B cell (primary cell): ENCODE measurements at regions not wholly inside any gene's neighbourhood (a gene's known extent, or its start where the extent isn't known, plus 50 kb on each side); places are given as distances from the start of the nearest gene placed in this dataset.

Source experiments
- ATAC-seq: fragments of 200-7000 bp; cut with Tn5 transposase; one replicate; pipeline ENCODE4 v1.10.0; 2021; ENCODE audit warnings: low read depth, mild to moderate bottlenecking, moderate number of reproducible peaks, moderate library complexity
- CTCF ChIA-PET: fragments of 350-600 bp; sonication (Branson Sonifier 250); formaldehyde crosslinking; loops from one replicate; lab custom pipeline; 2021; ENCODE audit warnings: antibody characterized with exemption, inconsistent platforms; lab: Charles Lee
- POLR2A ChIA-PET: fragments of 350-600 bp; sonication (Branson Sonifier 250); formaldehyde crosslinking; loops from one replicate; lab custom pipeline; 2021; ENCODE audit warnings: antibody characterized with exemption; lab: Charles Lee
- DNase-seq: peaks from one replicate; pipeline ENCODE4 v3.0.0; 2013
- H2AFZ ChIP-seq: 2 replicates; pipeline ENCODE4 v1.6.1; 2012; ENCODE audit warnings: mild to moderate bottlenecking, low read depth, low read length; ENCODE audit not compliant: insufficient read depth, poor library complexity, severe bottlenecking
- H3K27ac ChIP-seq, 2 donors: 1 replicate in 1 of 2; 2 replicates in 1 of 2; pipeline ENCODE4 v1.5.1; 2012 to 2013; ENCODE audit warnings: low read length in 2 of 2, mild to moderate bottlenecking in 2 of 2, moderate library complexity in 1 of 2
- H3K27me3 ChIP-seq, 4 experiments: fragments of 200-600 bp in 1 of 4; sonication (generic) in 1 of 4; replicated peaks in 1 of 4; 1 replicate in 2 of 4; 2 replicates in 2 of 4; pipeline versions ENCODE4 v1.6.1 to v1.7.0; 2013 to 2016; ENCODE audit warnings: low read length in 3 of 4, mild to moderate bottlenecking in 2 of 4, mixed read lengths in 1 of 4, moderate library complexity in 1 of 4; ENCODE audit not compliant: insufficient read depth in 4 of 4, control insufficient read depth in 3 of 4; ENCODE audit errors: control extremely low read depth in 1 of 4
- H3K36me3 ChIP-seq, 2 experiments: replicated peaks in 1 of 2; 1 replicate in 1 of 2; 2 replicates in 1 of 2; pipeline versions ENCODE4 v1.6.1 to v1.7.1; 2013; ENCODE audit warnings: low read length in 1 of 2; ENCODE audit not compliant: insufficient read depth in 2 of 2, control insufficient read depth in 1 of 2; ENCODE audit errors: control extremely low read depth in 1 of 2, extremely low read depth in 1 of 2
- H3K4me1 ChIP-seq, 2 donors: fragments of 200-600 bp in 1 of 2; sonication (generic) in 1 of 2; 1 replicate in 1 of 2; 2 replicates in 1 of 2; pipeline versions ENCODE4 v1.5.1 to v1.6.1; 2013 to 2017; ENCODE audit warnings: low read length in 2 of 2; ENCODE audit not compliant: control insufficient read depth in 2 of 2, insufficient read depth in 2 of 2
- H3K4me2 ChIP-seq: replicated peaks from 2 replicates; pipeline ENCODE3; 2012; ENCODE audit warnings: mild to moderate bottlenecking, low read depth, low read length; ENCODE audit not compliant: poor library complexity, severe bottlenecking
- H3K4me3 ChIP-seq, 5 experiments: fragments of 200-600 bp in 1 of 5; sonication (generic) in 1 of 5; 1 replicate in 3 of 5; 2 replicates in 2 of 5; pipeline versions ENCODE4 v1.5.1 to v1.7.0; 2011 to 2016; ENCODE audit warnings: low read length in 4 of 5, mild to moderate bottlenecking in 4 of 5, low read depth in 2 of 5, control low read depth in 1 of 5, moderate library complexity in 1 of 5; ENCODE audit not compliant: insufficient read depth in 1 of 5; ENCODE audit errors: control extremely low read depth in 1 of 5, extremely low read depth in 1 of 5
- H3K79me2 ChIP-seq: fragments of 200-600 bp; sonication (generic); one replicate; pipeline ENCODE4 v1.6.0; 2016; ENCODE audit warnings: low read length; ENCODE audit not compliant: control insufficient read depth, insufficient read depth
- H3K9ac ChIP-seq: fragments of 200-600 bp; sonication (generic); 2 replicates; pipeline ENCODE4 v1.6.1; 2017; ENCODE audit warnings: mild to moderate bottlenecking, low read length, moderate library complexity
- H3K9me3 ChIP-seq, 3 donors: one replicate each; pipeline versions ENCODE4 v1.6.1 to v1.7.1; 2013; ENCODE audit warnings: low read length in 2 of 3; ENCODE audit not compliant: control insufficient read depth in 2 of 3, insufficient read depth in 1 of 3; ENCODE audit errors: control extremely low read depth in 1 of 3
- H4K20me1 ChIP-seq: 2 replicates; pipeline ENCODE4 v1.6.0; 2012; ENCODE audit warnings: mild to moderate bottlenecking, low read length; ENCODE audit not compliant: insufficient read depth, control insufficient read depth, poor library complexity, severe bottlenecking
- H3K27ac Mint-ChIP-seq: one replicate; pipeline ENCODE4 v1.8.0; 2021; ENCODE audit warnings: mixed read lengths
- H3K27me3 Mint-ChIP-seq: one replicate; pipeline ENCODE4 v1.8.0; 2021; ENCODE audit warnings: mixed read lengths
- H3K4me1 Mint-ChIP-seq: one replicate; pipeline ENCODE4 v1.8.0; 2021; ENCODE audit warnings: mixed read lengths
- H3K4me3 Mint-ChIP-seq: one replicate; pipeline ENCODE4 v1.8.0; 2021; ENCODE audit warnings: mixed read lengths
- H3K9me3 Mint-ChIP-seq: one replicate; pipeline ENCODE4 v1.8.0; 2022; ENCODE audit warnings: mixed read lengths; ENCODE audit not compliant: insufficient read depth
- EZH2 ChIP-seq: IDR thresholded peaks from 2 replicates; pipeline ENCODE4 v1.6.1; 2012; ENCODE audit warnings: borderline replicate concordance, low read depth, mild to moderate bottlenecking, moderate library complexity, low read length; ENCODE audit not compliant: insufficient read depth, poor library complexity, severe bottlenecking
- WGBS: methylation state at CpG from one replicate; pipeline ENCODE4 v1.1.5; 2013; ENCODE audit warnings: missing lambda C conversion rate; ENCODE audit not compliant: insufficient coverage; 5-methylcytosine and 5-hydroxymethylcytosine counted together
- intact Hi-C: fragments of 100-400 bp; cut with micrococcal nuclease; formaldehyde crosslinking; loops from one replicate; pipeline ENCODE4 v1.10.0; 2022
- TF ChIP-seq, protein P1 (sequence below): fragments of 200-600 bp; IDR thresholded peaks from one replicate; pipeline ENCODE4 v1.8.0; 2022; ENCODE audit warnings: antibody characterized with exemption, mild to moderate bottlenecking

DNA sequence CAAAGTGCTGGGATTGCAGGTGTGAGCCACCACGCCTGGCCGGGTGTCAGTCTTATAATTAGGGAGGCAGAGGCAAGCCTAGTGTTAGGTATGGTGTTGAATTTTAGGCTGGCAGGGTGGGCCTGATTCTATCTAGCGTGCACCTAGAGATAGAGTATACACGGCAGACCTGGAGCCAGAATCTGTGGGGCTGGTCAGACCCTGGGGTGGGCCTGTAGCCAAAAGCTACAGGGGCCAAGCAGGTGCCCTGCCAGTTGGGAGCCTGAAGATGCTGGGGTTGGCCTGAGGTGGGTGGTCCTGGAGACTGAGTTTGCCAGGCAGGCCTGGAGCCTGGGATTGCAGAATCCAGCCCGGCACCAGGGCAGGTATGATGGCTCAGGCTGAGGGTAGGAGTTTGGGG is 1580.3 kb downstream of the ARAP2 start:
- Mint-ChIP-seq H3K27me3 (no peaks in the 10 kb centered on the region), H3K4me3 (no peak overlapping the region), H3K9me3 (no peaks in the 10 kb centered on the region), H3K27ac (no peak overlapping the region), H3K4me1 (no peaks in the 10 kb centered on the region)
- H3K4me1 ChIP-seq, result no peaks in the 10 kb centered on the region
- H3K27me3 ChIP-seq, result no peaks in the 10 kb centered on the region
- H3K79me2 ChIP-seq, result no peaks in the 10 kb centered on the region
- TF ChIP-seq, protein P1, sequence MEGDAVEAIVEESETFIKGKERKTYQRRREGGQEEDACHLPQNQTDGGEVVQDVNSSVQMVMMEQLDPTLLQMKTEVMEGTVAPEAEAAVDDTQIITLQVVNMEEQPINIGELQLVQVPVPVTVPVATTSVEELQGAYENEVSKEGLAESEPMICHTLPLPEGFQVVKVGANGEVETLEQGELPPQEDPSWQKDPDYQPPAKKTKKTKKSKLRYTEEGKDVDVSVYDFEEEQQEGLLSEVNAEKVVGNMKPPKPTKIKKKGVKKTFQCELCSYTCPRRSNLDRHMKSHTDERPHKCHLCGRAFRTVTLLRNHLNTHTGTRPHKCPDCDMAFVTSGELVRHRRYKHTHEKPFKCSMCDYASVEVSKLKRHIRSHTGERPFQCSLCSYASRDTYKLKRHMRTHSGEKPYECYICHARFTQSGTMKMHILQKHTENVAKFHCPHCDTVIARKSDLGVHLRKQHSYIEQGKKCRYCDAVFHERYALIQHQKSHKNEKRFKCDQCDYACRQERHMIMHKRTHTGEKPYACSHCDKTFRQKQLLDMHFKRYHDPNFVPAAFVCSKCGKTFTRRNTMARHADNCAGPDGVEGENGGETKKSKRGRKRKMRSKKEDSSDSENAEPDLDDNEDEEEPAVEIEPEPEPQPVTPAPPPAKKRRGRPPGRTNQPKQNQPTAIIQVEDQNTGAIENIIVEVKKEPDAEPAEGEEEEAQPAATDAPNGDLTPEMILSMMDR, result no peak
- H3K9me3 ChIP-seq, result peaks cover 0 to 12% (median 0%) of the 10 kb centered on the region in 3 donors
- no peak overlapping the region for H2AFZ ChIP-seq
- no peaks in the 10 kb centered on the region for H4K20me1 ChIP-seq
- no peak overlapping the region for H3K9ac ChIP-seq
- H3K36me3 ChIP-seq, result no peaks in the 10 kb centered on the region
- DNase-seq, result no peak
- ChIA-PET POLR2A (no interaction called here), CTCF (no interaction called here)
- 100% methylated on average over 4 of the region's 5 CpGs for WGBS
- intact Hi-C loops, result no loop called here
- H3K4me3 ChIP-seq, result no peak overlapping the region
- H3K27ac ChIP-seq, result no peak overlapping the region
- no peak for ATAC-seq
- no peak overlapping the region for H3K4me2 ChIP-seq

DNA sequence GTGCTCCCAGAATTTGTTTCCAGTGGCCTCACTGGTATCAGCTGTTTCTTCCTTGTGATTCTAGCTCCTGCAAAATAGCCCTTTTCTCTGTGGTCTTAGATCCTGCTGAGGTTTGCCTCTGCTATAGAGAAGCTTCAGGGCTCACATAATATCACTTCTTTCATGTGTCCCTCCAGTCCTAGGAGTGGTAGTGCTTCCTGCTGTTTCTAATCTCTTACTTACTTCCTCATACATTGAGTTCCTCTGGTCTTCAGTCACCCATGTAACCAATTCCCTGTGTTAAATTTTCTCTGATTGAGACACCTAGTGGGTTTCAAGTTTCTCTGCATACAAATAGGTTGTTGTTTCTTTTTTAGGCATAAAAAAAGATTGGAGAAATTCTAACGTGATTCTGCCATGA is 1567.9 kb downstream of the ARAP2 start:
- Mint-ChIP-seq H3K9me3 (peaks cover 2% of the 10 kb centered on the region), H3K27me3 (no peaks in the 10 kb centered on the region), H3K4me3 (no peak overlapping the region), H3K4me1 (no peaks in the 10 kb centered on the region), H3K27ac (no peak overlapping the region)
- H4K20me1 ChIP-seq, result no peaks in the 10 kb centered on the region
- H2AFZ ChIP-seq, result no peak overlapping the region
- H3K9me3 ChIP-seq, result no peaks in the 10 kb centered on the region
- no peaks in the 10 kb centered on the region for H3K27me3 ChIP-seq
- TF ChIP-seq, protein P1, result no peak
- TF ChIP-seq EZH2, result no peak
- no peak overlapping the region for H3K4me3 ChIP-seq
- no peaks in the 10 kb centered on the region for H3K36me3 ChIP-seq
- no peaks in the 10 kb centered on the region for H3K79me2 ChIP-seq
- no peak overlapping the region for H3K27ac ChIP-seq
- ATAC-seq, result no peak
- H3K9ac ChIP-seq, result no peak overlapping the region
- ChIA-PET CTCF (no interaction called here), POLR2A (no interaction called here)
- no peak overlapping the region for H3K4me2 ChIP-seq
- WGBS, result no CpG with 5 or more reads among the region's 1 CpG
- H3K4me1 ChIP-seq, result no peaks in the 10 kb centered on the region
- no peak for DNase-seq
- intact Hi-C loops, result no loop called here
